Epithelial cell of esophagus (primary cell): ENCODE measurements at regions not wholly inside any gene's neighbourhood (a gene's known extent, or its start where the extent isn't known, plus 50 kb on each side); places are given as distances from the start of the nearest gene placed in this dataset.

ENCODE experiments used
- DNase-seq: peaks from one replicate; pipeline ENCODE4 v3.0.0; 2010; ENCODE audit warnings: low read depth
- H3K4me3 ChIP-seq: 2 replicates; pipeline ENCODE4 v1.5.1; 2011; ENCODE audit warnings: mild to moderate bottlenecking, low read length, control low read depth
- CTCF ChIP-seq: IDR thresholded peaks from 2 replicates; pipeline ENCODE4 v1.5.1; 2011; ENCODE audit warnings: low read depth, mild to moderate bottlenecking, low read length, control low read depth, inconsistent platforms; ENCODE audit not compliant: insufficient read depth; ENCODE audit errors: missing control alignments

DNA sequence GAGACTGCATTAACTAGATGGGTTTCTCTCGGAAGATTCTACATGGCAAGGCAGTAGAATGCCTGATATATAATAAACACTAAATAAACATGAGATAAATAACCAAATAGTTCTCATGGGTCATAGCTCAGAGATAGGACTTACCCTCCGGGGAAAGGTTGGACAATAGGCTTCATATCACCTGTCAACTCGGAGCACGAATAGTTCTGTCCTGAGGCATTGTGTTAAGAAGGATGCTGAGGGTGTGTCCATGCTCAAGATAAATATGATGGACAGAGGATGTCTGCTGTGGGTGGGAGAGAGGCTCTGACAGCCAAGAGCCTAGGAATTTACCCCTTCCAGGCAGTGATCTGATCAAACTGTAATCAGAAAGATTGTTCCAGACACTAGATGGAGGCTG, 474.0 kb downstream of the MIAT start:
- no peak for DNase-seq
- no peak for TF ChIP-seq CTCF
- H3K4me3 ChIP-seq = no peak overlapping the region

DNA sequence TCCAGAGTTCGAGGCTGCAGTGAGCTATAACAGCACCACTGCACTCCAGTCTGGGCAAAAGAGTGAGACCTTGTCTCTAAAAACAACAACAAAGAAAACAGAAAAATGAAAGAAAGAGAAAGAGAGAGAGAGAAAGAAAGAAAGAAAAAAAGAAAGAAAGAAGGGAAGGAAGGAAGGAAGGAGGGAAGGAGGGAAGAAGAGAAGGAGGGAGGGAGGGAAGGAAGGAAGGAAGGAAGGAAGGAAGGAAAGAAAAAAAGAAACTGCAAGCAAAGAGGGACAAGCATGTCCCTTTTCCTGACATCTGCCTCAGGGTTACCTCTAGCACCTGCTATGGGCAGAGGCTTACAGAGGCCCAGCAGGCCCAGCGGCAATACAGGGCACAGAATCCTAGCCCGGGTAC, 475.0 kb downstream of the MIAT start:
- DNase-seq = no peak
- TF ChIP-seq CTCF = no peak
- H3K4me3 ChIP-seq = no peak overlapping the region

DNA sequence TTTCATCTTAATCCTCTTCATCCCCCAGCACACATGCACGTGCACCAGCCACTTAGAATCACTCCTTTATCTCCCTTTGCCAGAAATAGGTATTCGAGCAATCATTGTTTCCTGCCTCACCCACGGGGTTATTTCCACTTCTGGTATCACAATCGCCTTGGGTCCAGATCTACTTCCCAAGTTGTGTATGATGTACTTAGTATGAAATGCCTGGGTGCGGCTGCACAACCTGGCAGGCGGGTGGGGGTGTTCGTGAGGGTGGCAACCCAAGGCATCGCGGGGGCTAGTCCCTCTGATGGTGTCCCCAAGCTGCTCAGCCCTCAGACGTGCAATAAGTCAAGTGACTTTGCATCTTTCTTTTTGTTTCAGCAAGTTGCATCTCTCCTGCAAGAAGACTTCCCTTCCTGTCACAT, 475.6 kb downstream of the MIAT start:
- TF ChIP-seq CTCF = no peak
- no peak for DNase-seq
- H3K4me3 ChIP-seq = no peak overlapping the region

DNA sequence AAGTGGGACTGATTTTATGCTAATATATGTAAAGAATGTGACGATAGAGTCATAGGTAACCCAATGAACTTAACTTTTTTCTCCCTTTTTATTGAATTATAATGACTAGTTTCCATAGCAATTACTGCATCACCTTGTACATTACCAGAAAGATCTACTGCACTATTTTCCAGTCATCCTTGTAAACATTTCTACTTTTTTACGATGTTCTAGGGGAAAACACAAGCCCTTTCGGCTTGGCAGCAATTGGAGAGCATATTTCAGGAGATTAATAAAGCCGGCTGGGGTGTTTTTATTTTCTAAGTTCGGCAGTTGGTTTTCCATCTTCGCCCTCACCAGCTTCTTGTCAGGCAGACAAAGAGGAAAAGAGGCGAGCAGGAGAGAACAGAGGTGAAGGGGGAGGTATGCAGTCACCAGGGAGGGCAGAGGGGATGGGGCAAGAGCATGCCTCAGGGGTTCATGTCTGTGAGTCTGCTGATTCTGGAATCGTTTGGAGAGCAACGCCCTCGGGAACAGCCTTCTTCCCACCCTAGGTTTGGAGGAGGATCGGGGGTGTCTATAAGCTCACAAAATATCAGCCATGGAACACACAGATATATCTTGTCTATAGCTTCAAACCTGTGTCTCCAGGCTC, 476.4 kb downstream of the MIAT start:
- DNase-seq = peak; percentile 68
- TF ChIP-seq CTCF = no peak
- no peak overlapping the region for H3K4me3 ChIP-seq

DNA sequence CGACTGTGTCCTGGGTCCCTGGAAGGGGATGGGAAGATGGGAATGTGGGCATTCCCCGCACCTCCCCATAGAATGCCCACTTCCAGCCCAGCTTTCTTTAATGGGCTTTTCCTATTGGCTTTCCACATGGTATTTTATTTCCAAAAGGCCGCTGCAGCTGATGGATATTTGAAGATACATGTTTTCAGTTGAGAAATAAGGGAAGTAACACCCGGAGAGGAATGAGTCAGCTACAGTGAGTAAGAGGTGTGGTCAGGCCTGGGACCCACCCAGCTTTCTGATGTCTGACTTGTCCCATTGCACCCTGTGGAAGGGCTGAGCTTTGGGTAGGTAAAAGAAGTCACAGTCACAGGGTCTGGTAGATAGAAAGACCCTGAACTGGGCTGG, 476.9 kb downstream of the MIAT start:
- H3K4me3 ChIP-seq = no peak overlapping the region
- no peak for TF ChIP-seq CTCF
- peak; percentile 95 for DNase-seq

GRCh38 chr22:27135031-27135981, 477.9 kb downstream of the MIAT start:
- TF ChIP-seq CTCF = no peak
- peak; percentile 48 for DNase-seq
- no peak overlapping the region for H3K4me3 ChIP-seq

DNA sequence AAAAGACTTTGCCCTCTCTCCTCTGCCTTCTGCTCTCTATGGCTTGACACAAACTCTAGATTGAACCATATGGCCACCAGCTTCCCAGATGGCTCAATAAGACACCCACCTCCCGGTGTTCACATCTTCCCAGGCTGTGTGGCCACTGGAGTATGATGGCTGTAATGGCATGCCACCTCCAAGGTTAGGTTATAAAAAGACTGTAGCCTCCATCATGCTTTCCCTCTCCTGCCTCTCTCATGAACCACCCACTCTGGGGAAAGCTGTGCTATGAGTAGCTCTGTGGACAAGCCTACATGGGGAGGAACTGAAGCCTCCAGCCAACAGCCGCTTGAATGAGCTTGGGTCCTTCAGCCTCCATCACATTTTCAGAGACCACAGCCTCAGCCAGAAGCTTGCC, 479.2 kb downstream of the MIAT start:
- H3K4me3 ChIP-seq = no peak overlapping the region
- DNase-seq = no peak
- TF ChIP-seq CTCF = no peak
